Coronary artery (tissue), 2 donors: ENCODE measurements at regions not wholly inside any gene's neighbourhood (a gene's known extent, or its start where the extent isn't known, plus 50 kb on each side); places are given as distances from the start of the nearest gene placed in this dataset.

Experiments
- DNase-seq: peaks from one replicate; pipeline ENCODE4 v3.0.0-alpha.2; 2017; ENCODE audit warnings: low spot score
- H3K27ac ChIP-seq, 2 donors: fragments of 200-600 bp; sonication (generic); one replicate each; pipeline ENCODE4 v1.5.1; 2016 to 2019
- H3K4me3 ChIP-seq: fragments of 200-600 bp; sonication (generic); 2 replicates; pipeline ENCODE4 v1.5.1; 2016; ENCODE audit warnings: mild to moderate bottlenecking, moderate library complexity
- CTCF ChIP-seq: fragments of 200-600 bp; sonication (generic); IDR thresholded peaks from one replicate; pipeline ENCODE4 v1.5.1; 2019; ENCODE audit warnings: antibody characterized with exemption

GRCh38 chr12:65682112-65682511 lies 142.2 kb upstream of the HMGA2 start:
- no peak for TF ChIP-seq CTCF
- H3K4me3 ChIP-seq: no peak overlapping the region
- no peak for DNase-seq
- no peak overlapping the region for H3K27ac ChIP-seq

- no peak for DNase-seq
- TF ChIP-seq CTCF: no peak
- H3K4me3 ChIP-seq: no peak overlapping the region
- H3K27ac ChIP-seq: no peak overlapping the region
Measured at GRCh38 chr12:65684906-65685305, 139.4 kb upstream of the HMGA2 start.

- TF ChIP-seq CTCF: no peak
- H3K27ac ChIP-seq: no peak overlapping the region
- no peak for DNase-seq
- H3K4me3 ChIP-seq: no peak overlapping the region
Measured at GRCh38 chr12:65685514-65685913, 138.8 kb upstream of the HMGA2 start.

GRCh38 chr12:65689508-65689907 lies 134.8 kb upstream of the HMGA2 start:
- no peak for TF ChIP-seq CTCF
- H3K4me3 ChIP-seq: no peak overlapping the region
- no peak overlapping the region for H3K27ac ChIP-seq
- DNase-seq: no peak

GRCh38 chr12:65690477-65690876 lies 133.8 kb upstream of the HMGA2 start:
- Histone ChIP-seq H3K4me3 (no peak overlapping the region), H3K27ac (no peak overlapping the region)
- TF ChIP-seq CTCF: no peak
- no peak for DNase-seq

- no peak for DNase-seq
- TF ChIP-seq CTCF: no peak
- Histone ChIP-seq H3K4me3 (no peak overlapping the region), H3K27ac (no peak overlapping the region)
Measured at GRCh38 chr12:65694130-65694529, 130.2 kb upstream of the HMGA2 start.

GRCh38 chr12:65695113-65695865 lies 129.0 kb upstream of the HMGA2 start:
- Histone ChIP-seq H3K27ac (no peak overlapping the region), H3K4me3 (no peak overlapping the region)
- DNase-seq: no peak
- TF ChIP-seq CTCF: no peak
